Activated CD8-positive, alpha-beta T cell treated with anti-CD3 and anti-CD28 coated beads for 36 hours (primary cell): ENCODE measurements at regions not wholly inside any gene's neighbourhood (a gene's known extent, or its start where the extent isn't known, plus 50 kb on each side); places are given as distances from the start of the nearest gene placed in this dataset.

Experiments
- ATAC-seq: fragments of 200-7000 bp; cut with Tn5 transposase; one replicate; pipeline ENCODE4 v1.10.0; 2021; ENCODE audit warnings: mild to moderate bottlenecking, moderate library complexity
- CTCF ChIA-PET: fragments of 350-600 bp; sonication (Branson Sonifier 250); formaldehyde crosslinking; loops from one replicate; lab custom pipeline; 2021; ENCODE audit warnings: antibody characterized with exemption; lab: Charles Lee
- POLR2A ChIA-PET: fragments of 350-600 bp; sonication (Branson Sonifier 250); formaldehyde crosslinking; loops from one replicate; lab custom pipeline; 2021; ENCODE audit warnings: antibody characterized with exemption; lab: Charles Lee
- DNase-seq: peaks from one replicate; pipeline ENCODE4 v3.0.0-alpha.2; 2020
- H3K27ac Mint-ChIP-seq: one replicate; pipeline ENCODE4 v1.8.0; 2021; ENCODE audit warnings: mild to moderate bottlenecking, mixed read lengths
- H3K27me3 Mint-ChIP-seq: one replicate; pipeline ENCODE4 v1.8.0; 2021; ENCODE audit warnings: mixed read lengths
- H3K36me3 Mint-ChIP-seq: one replicate; pipeline ENCODE4 v1.8.0; 2021; ENCODE audit warnings: low read depth, mixed read lengths
- H3K4me1 Mint-ChIP-seq: one replicate; pipeline ENCODE4 v1.8.0; 2021; ENCODE audit warnings: low read depth, mixed read lengths
- H3K4me3 Mint-ChIP-seq: one replicate; pipeline ENCODE4 v1.8.0; 2021; ENCODE audit warnings: mild to moderate bottlenecking, moderate library complexity, mixed read lengths
- H3K9me3 Mint-ChIP-seq: one replicate; pipeline ENCODE4 v1.8.0; 2021; ENCODE audit warnings: mixed read lengths
- intact Hi-C: fragments of 100-400 bp; cut with micrococcal nuclease; formaldehyde crosslinking; loops from one replicate; pipeline ENCODE4 v1.10.0; 2022
- TF ChIP-seq, protein P1 (sequence below): fragments of 200-600 bp; IDR thresholded peaks from one replicate; pipeline ENCODE4 v1.8.0; 2022; ENCODE audit warnings: antibody characterized with exemption, mild to moderate bottlenecking

DNA sequence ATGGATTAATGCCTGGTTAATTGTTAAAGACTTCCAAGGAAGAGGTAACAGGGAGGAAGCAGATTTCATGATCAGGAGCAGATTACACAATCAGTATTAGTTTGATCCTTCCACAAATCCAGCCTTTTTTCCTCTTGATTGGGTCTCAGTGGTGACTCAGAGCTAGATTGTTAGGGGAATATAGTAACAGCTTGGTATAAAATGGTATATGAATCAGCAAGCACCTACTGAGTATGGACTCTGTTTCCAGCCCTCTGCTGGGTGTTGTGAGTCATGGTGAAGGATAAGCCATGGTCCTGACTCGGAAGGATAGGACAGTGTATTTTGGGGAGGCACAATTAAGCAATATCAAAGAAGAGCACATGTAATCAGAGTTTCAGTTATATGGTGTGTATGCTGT is 272.4 kb upstream of the DPP10 start:
- Mint-ChIP-seq H3K27ac (no peak overlapping the region), H3K4me1 (no peaks in the 10 kb centered on the region), H3K27me3 (peaks cover 10% of the 10 kb centered on the region), H3K36me3 (no peaks in the 10 kb centered on the region), H3K9me3 (no peaks in the 10 kb centered on the region), H3K4me3 (no peak overlapping the region)
- TF ChIP-seq, protein P1, sequence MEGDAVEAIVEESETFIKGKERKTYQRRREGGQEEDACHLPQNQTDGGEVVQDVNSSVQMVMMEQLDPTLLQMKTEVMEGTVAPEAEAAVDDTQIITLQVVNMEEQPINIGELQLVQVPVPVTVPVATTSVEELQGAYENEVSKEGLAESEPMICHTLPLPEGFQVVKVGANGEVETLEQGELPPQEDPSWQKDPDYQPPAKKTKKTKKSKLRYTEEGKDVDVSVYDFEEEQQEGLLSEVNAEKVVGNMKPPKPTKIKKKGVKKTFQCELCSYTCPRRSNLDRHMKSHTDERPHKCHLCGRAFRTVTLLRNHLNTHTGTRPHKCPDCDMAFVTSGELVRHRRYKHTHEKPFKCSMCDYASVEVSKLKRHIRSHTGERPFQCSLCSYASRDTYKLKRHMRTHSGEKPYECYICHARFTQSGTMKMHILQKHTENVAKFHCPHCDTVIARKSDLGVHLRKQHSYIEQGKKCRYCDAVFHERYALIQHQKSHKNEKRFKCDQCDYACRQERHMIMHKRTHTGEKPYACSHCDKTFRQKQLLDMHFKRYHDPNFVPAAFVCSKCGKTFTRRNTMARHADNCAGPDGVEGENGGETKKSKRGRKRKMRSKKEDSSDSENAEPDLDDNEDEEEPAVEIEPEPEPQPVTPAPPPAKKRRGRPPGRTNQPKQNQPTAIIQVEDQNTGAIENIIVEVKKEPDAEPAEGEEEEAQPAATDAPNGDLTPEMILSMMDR = no peak
- no peak for ATAC-seq
- ChIA-PET CTCF (no interaction called here), POLR2A (no interaction called here)
- no peak for DNase-seq
- intact Hi-C loops = no loop called here

DNA sequence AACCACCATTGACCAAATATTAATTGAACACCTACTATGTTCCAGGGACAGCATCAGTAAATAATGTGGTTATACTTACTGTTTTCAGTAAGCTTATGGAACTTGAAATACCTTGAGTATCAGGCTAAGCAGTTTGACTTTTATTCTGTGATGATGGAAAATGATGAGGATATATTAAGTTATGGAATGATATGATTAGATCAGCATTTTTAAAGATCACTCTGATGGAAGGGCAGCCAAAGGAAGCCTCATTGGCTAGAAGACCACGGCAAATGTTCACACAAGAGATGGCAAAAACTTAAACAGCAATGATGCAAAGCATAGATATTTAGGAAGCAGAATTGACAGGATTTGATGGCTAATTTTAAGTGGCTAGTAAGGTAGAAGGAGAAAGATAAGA is 266.9 kb upstream of the DPP10 start:
- CTCF ChIA-PET = no interaction called here
- intact Hi-C loops = no loop called here
- Mint-ChIP-seq H3K27ac (no peak overlapping the region), H3K4me1 (no peaks in the 10 kb centered on the region), H3K4me3 (no peak overlapping the region), H3K27me3 (peaks cover 6% of the 10 kb centered on the region), H3K9me3 (no peaks in the 10 kb centered on the region), H3K36me3 (no peaks in the 10 kb centered on the region)
- POLR2A ChIA-PET = no interaction called here
- ATAC-seq = no peak
- no peak for DNase-seq
- TF ChIP-seq, protein P1 = no peak

DNA sequence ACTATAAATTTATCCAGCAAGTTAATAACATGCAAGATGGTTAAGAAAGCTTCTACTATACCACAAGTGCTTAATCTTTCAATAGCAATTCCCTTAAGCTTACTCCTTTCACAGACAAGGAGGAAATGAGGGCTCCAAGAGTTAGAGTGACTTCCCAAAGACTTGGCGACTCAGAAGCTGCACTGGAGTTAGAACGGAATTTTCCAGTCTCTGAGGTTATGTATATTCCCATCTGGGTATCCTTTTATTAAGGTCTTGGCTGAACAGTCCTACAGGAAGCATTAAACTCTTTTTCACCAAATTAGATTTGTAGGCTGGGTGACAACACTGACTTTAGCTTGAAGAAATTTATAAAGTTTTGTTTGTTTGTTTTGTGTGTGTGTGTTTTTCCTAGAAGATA is 256.9 kb upstream of the DPP10 start:
- Mint-ChIP-seq H3K9me3 (no peaks in the 10 kb centered on the region), H3K4me3 (no peak overlapping the region), H3K27ac (no peak overlapping the region), H3K4me1 (no peaks in the 10 kb centered on the region), H3K27me3 (peaks cover 9% of the 10 kb centered on the region), H3K36me3 (no peaks in the 10 kb centered on the region)
- DNase-seq (no peak), ATAC-seq (no peak)
- intact Hi-C loops = no loop called here
- CTCF ChIA-PET = no interaction called here
- POLR2A ChIA-PET = no interaction called here
- TF ChIP-seq, protein P1 = no peak

DNA sequence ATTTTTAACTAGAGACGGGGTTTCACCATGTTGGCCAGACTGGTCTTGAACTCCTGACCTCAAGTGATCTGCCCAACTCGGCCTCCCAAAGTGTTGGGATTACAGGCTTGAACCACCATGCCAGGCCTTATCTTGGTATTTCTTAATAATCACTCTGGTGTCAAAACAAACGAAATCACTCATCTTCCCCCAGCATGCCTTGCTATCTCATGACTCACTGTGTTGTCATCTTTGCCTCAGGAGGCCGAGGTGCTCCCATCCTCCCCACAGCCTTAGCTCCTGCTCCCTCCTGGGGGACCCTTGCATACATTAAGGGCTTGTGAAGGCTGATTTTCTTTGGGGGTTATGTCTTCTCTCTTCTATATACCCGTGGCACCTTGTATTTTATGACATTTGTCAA is 250.1 kb upstream of the DPP10 start:
- H3K36me3 Mint-ChIP-seq = no peaks in the 10 kb centered on the region
- ATAC-seq (no peak), DNase-seq (no peak)
- no peaks in the 10 kb centered on the region for H3K4me1 Mint-ChIP-seq
- H3K27me3 Mint-ChIP-seq = peaks cover 5% of the 10 kb centered on the region
- H3K4me3 Mint-ChIP-seq = no peak overlapping the region
- CTCF ChIA-PET = no interaction called here
- intact Hi-C loops = no loop called here
- POLR2A ChIA-PET = no interaction called here
- no peak overlapping the region for H3K27ac Mint-ChIP-seq
- TF ChIP-seq, protein P1 = no peak
- H3K9me3 Mint-ChIP-seq = no peaks in the 10 kb centered on the region

DNA sequence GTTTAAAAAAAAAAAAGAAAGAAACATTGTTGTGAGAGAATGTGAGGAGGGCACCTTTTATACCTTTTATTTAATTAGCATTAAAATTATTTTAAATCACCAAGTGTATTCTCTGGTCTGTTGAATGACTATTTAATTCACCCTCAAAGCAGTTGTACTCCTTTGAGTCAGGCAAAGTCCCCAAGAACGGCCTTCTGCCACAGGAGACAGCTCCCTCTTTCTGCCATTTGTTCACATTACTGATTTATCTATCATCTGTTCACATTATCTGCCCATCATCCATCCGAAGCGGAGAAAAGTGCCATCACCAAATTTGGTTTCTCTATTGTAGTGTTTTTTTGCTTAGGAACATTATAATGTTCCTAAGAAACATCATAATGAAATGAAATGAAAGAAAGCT is 240.7 kb upstream of the DPP10 start:
- no peaks in the 10 kb centered on the region for H3K4me1 Mint-ChIP-seq
- ChIA-PET CTCF (no interaction called here), POLR2A (no interaction called here)
- H3K27me3 Mint-ChIP-seq = peaks cover 15% of the 10 kb centered on the region
- ATAC-seq (no peak), DNase-seq (no peak)
- H3K36me3 Mint-ChIP-seq = no peaks in the 10 kb centered on the region
- H3K4me3 Mint-ChIP-seq = no peak overlapping the region
- no peaks in the 10 kb centered on the region for H3K9me3 Mint-ChIP-seq
- intact Hi-C loops = no loop called here
- TF ChIP-seq, protein P1 = no peak
- no peak overlapping the region for H3K27ac Mint-ChIP-seq
